ENCODE measurements at regions not wholly inside any gene's neighbourhood (a gene's known extent, or its start where the extent isn't known, plus 50 kb on each side); places are given as distances from the start of the nearest gene placed in this dataset.

- no peak for TF ChIP-seq EZH2 (IDR thresholded peaks at IDR 0.05; ENCODE audit: borderline replicate concordance, low read depth, low read length, severe bottlenecking)
- no peak for TF ChIP-seq CTCF (IDR thresholded peaks at IDR 0.05; ENCODE audit: extremely low read depth in 1 of 2, insufficient read depth in 1 of 2, low read depth in 1 of 2, low read length in 2 of 2)
- no peak for TF ChIP-seq MAX (IDR thresholded peaks at IDR 0.05; ENCODE audit: insufficient read depth, insufficient read length)
Observed at GRCh38 chr4:158964728-158965124, 138.2 kb upstream of the RAPGEF2 start.
